GM21825 (cell line): ENCODE measurements at regions not wholly inside any gene's neighbourhood (a gene's known extent, or its start where the extent isn't known, plus 50 kb on each side); places are given as distances from the start of the nearest gene placed in this dataset.

Source experiments
- ATAC-seq: cut with Tn5 transposase; IDR thresholded peaks from one replicate; pipeline ENCODE4 v1.9.1; 2021; ENCODE audit warnings: mild to moderate bottlenecking, moderate library complexity; ENCODE audit not compliant: unreplicated experiment

DNA sequence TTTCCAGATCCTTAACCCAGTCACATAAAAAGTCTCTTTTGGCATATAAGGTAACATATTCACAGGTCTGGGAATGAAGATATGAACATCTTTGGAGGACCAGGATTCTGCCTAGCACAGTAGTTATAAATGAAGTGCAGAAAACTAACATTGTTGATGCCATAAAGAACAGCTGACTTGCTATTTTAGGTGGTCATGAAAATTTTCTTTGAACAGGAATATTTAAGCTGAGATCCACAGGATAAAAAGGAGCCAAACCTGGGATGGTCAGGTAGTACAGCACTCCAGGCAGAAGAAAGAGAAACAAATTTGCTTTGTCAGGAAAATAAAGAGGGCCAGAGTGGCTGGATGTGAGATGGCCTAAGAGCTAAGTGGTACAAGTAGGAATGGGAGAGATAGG, 80.0 kb downstream of the CENPW start:
- ATAC-seq = no peak

DNA sequence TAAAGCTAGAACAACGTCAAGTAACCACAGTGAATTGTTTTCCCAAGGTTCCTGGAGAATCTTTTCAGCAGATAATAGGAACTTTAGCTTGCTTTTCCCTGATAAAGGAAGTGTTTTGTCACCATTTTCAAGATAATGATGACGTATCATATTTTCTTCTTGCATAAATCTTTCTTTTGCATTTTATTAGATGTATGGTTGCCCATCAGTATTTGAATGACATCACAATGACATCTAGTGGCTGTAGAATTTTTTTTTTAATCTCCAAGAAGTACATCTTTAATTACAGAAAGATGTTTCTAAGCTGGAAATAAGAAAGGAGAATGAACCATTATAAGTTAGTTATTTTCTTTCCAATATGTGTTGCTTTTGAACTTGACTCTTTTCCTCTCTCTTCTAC, 83.0 kb downstream of the CENPW start:
- ATAC-seq = no peak

DNA sequence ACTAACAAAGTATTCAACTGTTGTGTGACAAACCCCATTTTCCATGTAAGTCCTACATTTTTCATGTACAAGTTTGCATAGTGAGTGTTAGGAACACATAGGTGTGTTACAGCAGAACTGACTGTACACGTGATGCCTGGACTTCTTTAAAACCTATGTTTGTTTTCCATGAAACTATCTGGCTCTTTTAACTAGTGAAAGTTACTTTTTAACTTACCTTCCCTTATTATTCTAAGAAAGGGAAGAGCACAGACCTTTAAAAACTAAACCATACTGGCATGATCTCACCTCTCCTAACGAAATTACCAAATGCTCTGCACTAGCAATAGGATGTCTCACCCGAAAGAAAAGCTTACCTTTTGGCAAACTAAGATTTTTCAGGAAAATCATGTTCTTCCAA, 87.8 kb downstream of the CENPW start:
- no peak for ATAC-seq

DNA sequence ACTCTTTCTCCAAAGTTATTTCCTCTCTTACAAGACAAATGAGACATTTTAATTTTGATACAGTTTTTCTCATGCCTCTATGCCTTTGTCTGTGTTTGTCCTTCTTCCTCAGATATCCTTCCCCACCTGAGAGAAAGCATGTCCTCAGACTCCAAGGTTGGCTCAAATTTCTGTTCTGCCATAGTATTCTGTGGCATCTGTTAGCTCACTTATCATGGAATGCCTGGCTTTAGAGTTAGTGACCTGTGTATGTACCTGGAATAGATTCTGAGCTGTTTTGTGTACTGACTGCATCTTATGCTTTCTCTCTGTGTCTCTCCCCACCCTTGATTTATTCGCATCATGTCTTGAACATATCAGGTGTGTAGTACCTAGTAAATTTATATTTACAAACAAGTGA, 90.0 kb downstream of the CENPW start:
- ATAC-seq = no peak

DNA sequence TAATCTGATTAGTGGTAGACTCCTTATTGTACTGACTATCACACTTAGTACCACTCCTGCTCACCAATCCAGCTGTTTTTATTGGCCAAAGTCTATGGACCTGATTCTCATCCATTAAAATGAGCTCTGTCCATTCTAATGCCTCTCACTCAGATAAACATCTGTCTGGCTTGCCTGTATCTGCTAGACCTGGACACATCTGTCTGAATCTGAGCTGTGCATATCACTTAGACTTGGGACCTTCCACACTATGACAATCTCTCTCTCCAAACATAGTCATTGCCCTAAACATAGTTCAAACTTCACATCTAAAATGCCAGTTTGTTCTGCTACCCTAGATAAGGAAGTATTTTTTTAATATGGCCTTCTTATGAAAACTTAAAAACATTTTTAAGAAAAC, 92.6 kb downstream of the CENPW start:
- no peak for ATAC-seq

DNA sequence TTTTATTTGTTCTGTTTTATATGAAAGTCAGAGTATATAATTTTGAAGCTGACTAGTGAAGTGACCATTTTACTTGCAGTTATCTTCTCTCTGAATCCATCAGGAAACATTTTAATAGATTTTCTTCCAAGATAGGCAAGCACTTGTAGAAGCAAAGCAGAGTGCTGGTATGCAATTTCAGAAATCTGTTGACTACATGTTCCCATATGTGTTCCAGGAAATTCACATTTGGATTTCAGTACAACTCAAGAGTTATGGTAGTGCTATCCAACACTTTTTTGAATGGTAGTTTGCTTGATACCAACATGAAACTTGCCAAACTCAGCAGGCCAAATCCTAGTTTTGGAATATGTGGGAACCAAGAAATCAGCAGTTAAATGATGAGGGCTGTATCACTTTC, 94.0 kb downstream of the CENPW start:
- ATAC-seq = no peak

DNA sequence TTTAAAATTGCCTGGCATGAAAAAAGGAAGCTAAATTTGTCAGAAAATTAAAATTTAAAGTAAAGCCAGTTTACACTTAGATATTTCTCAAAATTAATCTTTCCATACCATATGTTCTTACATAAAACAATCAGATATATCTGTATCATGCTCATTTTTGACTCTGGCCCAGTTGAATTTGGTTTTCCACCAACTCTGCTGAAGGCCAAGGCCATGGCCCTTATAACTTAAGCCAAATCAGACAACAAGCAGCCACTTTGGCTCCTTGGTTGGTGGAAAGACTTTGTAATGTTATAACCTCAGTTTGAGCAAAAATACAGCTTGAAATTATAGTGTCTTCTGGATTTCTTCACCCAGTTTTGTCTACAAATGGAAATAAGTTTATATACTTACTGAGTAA, 97.3 kb downstream of the CENPW start:
- no peak for ATAC-seq

DNA sequence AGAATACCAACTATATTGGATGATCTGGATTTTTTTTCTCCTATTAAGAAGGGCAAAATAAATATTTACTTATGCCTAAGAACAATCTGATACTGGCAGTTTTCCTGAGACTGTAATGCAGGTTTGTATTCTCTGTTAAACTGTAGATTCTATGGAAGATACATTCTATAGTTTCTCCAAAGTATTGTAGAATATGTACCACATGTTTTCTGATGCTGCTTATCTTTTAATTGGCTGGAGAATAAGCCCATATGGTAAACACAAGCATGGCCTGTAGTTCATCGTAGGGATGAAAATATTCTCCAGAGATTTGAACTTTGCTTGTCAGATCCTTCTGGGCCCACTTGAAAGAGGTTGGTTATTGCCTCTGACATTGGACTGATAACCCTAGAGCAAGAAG, 99.1 kb downstream of the CENPW start:
- ATAC-seq = no peak

DNA sequence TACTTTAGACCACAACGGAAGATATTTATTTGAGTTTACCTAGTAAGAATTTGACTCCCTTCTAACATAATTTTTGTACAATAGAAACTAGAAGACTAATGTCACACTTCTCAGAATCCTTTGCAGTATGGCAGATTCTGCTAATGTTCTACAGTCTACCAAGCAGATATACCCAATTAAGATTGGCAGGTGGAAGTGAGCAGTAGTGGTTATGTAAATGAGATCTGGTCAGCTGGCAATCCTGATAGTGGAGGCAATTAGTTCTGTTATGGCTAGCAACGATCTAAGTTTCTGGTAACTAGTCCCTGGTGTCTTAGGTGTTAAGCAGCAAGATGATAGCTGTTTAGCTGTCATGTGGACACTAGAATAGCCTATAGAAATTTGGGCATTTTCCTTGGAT, 101.0 kb downstream of the CENPW start:
- no peak for ATAC-seq

DNA sequence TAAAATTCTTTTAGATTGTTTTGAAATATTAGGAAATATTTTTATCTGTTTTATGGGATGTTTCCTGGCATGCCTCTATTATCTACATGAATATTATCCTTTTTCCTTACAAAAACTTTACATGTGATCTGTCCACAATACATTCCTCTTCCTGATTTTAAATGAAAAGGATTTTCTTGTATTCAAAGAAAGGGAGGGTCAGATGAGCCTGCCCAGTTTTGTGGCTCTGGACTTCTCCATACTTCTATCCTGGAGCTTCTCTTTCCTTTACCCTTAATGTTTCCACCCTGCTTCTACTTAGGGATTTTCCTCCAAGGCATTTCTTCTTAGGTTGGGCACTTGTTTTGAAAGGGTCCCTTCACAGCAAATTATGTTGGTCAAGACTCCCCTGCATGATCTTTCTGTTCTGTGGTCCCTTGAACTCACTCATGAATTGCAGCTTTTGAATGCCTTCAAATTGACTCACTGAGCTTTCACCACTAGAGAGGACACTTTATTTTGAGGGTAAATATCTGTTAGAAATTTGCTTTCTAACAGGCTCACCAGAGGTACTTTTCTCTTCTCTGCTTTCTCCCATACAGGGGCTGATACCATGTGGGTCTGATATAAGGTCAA, 104.9 kb downstream of the CENPW start:
- ATAC-seq = no peak

DNA sequence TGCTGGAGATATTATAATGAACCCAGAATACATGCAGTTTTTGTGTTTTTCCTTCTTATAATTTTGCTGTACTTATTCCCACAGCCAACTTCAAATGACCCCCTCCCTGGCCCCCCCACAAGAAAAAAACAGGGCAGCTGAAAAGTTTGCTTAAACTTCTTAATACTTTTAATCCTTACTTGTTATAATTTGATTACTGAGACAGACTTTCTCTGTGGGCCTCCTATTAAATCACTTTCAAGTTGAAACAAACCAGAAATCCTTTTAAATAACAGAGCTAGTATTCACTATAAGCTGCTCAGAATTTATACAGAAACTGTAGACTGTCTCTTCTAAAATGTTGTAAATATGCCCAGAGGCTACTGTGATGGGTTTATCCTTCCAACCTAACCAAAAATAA, 106.3 kb downstream of the CENPW start:
- ATAC-seq = no peak

DNA sequence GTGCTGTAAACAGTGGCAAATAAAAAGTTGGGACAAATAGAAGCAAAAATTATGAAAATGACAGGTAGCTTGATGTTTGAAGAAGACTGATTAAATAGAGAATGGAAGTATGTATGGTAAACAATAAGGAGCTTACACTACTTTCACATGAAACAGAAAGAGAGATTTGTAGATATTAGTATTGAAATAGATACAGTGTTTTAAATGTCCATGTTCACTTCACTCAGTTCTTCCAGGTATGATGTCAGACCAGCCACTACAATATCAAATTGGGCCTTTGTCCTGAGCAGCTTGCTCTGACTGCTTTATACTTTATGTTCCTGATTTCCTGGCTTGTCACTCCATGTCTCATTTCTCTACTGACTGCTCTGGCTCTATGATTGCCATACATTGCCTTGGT, 107.5 kb downstream of the CENPW start:
- ATAC-seq = no peak

DNA sequence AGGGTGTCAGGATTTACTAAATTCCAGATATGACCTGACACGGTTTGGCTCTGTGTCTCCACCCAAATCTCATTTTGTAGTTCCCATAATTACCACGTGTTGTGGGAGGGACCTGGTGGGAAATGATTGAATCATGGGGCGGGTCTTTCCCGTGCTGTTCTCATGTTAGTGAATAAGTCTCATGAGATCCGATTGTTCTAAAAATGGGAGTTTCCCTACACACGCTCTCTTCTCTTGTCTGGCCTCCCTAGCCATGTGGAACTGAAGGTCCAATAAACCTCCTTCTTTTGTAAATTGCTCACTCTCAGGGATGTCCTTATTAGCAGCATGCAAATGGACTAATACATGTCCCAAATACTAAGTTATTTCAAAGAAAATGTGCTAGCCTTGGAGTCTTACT, 121.1 kb downstream of the CENPW start:
- ATAC-seq = no peak

DNA sequence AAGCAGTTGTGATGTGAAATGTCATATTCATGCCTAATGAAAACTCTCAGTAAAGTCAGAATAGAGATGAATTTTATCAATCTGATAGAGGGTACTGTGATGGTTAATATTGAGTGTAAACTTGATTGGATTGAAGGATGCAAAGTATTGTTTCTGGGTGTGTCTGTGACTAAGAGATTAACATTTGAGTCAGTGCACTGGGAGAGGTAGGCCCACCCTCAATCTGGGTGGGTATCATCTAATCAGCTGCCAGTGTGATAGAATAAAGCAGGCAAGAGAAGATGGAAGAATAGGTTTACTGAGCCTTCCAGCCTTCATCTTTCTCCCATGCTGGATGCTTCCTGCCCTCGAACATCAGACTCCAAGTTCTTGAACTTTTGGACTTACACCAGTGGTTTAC, 124.3 kb downstream of the CENPW start:
- ATAC-seq = no peak

DNA sequence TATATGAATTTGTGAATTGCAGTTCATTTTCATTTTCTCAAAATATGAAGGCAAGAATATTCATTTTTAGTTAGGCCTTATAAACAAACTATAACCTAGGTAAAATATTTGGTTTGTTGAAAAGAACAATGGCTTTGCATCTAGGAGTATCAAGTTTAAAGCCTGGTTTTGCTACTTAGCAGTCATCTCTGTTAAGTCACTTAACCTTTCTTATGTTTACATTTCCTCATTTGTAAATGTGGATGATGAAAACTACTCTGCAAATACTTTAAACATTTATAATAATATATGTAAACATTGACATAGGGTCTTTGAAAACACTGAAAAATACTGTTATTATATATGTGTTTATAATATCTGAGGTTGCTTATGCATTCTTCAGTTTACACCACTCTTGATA, 135.5 kb downstream of the CENPW start:
- ATAC-seq = no peak

DNA sequence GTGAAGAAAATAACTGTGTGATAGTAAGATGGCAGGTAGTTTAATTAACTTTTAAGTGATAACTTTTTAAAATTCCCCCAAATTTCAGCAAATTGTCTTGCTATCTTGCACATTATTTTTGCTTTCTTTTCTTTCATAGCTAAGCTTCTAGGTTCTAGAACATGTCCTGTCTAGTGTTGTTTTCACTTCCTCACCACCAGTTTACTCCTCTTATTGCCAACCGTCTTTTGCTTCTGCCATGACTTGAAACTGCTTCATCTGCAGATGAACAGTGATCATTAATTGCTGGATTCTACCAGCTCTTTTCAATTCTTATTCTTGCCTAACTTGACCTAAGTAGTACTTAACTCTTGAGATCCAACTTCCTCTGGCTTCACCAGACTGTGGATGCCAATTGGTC, 137.8 kb downstream of the CENPW start:
- peak; percentile 67 for ATAC-seq

DNA sequence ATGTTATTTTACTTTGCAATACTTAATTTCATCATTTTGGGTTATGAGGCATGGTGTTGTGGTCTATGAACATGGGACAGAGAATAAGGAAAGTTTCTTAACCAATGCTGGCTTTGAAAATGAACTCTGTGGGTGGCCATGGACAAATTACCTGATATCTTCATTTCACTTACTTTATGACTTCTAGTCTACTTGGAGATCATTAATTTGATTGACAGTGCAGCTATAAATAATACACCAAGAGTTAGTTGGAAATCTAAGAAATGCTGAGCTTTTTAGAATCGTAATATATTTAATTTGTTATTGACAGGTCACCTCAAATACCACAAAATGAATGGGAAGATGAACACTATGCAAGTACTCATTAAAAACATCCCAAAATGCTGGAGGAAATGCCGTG, 140.4 kb downstream of the CENPW start:
- no peak for ATAC-seq

DNA sequence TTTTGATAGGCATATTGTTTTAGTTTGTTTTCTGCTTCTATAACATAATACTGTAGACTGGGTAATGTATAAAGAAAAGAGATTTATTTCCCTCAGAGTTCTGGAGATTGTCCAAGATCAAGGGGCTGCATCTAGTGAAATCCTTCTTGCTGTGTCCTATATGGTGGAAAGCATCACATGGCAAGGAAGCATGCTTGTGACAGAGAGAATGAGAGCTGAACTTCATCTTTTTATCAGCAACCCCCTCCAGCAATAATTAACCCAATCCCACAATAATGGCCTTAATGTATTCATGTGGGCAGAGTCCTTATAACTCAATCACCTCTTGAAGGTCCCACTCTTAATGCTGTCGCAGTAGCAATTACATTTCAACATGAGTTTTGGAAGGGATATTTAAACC, 141.4 kb downstream of the CENPW start:
- no peak for ATAC-seq

DNA sequence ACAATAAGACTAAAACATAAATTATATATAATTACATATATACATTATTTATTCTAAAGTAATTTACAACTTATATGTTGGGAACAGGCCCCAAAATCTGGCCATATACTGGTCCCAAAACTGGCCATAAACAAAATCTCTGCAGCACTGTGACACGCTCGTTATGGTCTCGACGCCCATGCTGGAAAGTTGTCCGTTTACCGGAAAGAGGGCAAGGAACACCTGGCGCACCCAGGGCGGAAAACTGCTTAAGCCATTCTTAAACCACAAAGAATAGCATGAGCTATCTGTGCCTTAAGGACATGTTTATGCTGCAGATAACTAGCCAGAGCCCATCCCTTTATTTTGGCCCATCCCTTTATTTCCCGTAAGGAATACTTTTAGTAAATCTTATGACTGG, 164.9 kb downstream of the CENPW start:
- no peak for ATAC-seq

DNA sequence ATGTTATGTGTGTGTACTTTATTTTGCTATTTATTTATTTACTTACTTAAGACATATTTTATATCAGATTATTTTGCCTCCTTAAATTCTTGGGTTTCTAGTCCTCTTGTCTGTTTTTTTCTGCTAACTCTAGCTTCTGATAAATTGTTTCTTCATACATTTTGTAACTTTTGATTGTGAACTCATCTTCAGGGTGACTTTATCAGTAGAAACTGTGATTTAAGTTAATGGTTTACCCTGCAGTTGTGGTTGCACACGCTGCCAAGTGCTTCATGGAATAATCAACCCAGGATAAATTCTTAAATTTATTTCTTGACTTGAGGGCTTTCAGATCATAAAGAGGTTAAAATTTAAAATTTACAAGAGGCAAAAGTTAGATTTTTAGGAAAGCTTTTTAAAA, 173.3 kb downstream of the CENPW start:
- no peak for ATAC-seq

DNA sequence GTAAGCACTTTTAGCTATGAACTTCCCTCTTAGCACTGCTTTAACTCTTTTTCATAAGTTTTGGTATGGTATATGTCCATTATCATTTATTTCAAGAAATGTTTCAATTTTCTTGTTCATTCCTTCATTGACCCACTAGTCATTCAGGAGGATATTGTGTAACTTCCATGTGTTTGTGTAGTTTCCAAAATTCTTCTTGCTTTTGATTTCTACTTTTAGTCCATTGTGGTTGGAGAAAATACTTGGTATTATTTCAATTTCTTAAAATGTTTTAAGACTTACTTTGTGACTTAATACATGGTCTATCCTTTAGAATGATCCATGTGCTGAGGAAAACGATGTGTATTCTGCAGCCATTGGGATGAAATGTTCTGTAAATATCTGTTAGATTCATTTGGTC, 176.5 kb downstream of the CENPW start:
- no peak for ATAC-seq

DNA sequence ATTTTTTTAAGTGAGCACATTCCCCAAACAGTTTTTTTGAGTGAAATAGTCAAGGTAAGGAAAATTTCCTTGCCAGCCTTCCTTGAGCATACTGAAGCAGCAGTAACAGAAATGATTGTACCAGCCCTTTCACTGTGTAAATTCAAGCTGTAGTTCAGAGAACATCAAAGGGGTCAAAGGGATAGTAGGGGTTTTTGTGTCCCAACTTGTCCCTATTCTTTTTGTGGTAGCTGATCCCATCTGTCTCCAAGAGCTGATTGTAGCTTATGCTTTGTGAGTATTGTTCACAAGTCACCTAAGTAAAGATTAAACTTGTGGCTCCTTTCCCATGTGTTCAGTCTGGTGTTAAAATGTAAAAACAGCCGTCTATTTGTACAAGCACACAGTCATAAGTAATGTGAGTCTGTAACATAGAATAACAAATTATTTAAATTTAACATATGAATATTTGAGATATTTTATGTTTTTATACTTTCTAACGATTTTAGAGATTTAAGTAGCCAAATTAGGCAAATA, 185.0 kb downstream of the CENPW start:
- no peak for ATAC-seq

DNA sequence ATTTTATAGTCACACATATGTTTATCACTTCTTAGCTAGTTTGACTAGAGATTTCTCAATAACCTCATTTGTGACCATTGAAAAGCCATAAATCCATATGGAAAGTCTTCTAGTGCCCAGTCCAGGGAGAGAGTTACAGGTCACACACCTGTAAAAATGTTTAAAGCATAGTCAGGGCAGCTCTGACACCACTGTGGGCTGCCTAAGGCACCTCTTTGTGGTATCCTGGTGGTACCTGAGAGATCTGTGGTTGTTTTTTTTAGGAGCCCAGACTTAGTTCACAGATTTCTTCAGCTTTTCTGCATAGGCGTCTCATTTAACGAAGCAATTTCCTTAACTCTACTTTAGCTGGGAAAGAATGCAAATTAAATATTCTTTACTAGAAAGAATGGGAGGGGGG, 186.6 kb downstream of the CENPW start:
- ATAC-seq = no peak
